Stimulated activated CD4-positive, alpha-beta T cell treated with anti-CD3 and anti-CD28 coated beads, Interleukin-15, amount 100 ng/mL, for 24 hours (primary cell): ENCODE measurements at regions not wholly inside any gene's neighbourhood (a gene's known extent, or its start where the extent isn't known, plus 50 kb on each side); places are given as distances from the start of the nearest gene placed in this dataset.
"Not testable (repeated sequence)": the region's sequence is repeated elsewhere in the genome, so short reads cannot be mapped to it uniquely, and the experiment has no call there.

Experiments used
- DNase-seq: peaks from one replicate; pipeline ENCODE4 v3.0.0-alpha.2; 2020

DNA sequence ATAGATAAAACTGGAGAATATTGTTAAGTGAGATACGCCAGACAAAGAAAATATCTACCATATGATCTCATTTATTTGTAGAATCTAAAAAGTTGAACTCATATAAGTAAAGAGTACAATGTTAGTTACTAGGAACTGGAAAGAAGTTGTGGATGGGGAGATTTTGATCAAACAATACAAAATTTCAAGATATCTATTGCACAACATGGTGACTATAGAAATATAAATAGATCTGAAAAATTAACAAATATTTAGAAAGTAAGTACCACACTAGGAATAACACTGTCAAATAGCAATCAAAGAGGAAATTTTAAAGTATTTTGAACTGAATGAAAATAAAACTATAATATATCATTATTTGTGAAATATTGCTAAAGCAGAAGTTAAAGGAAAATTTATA is 437.2 kb downstream of the AASDHPPT start:
- DNase-seq, result no peak

GRCh38 chr11:106517426-106517825 is 440.0 kb downstream of the AASDHPPT start:
- no peak for DNase-seq

DNA sequence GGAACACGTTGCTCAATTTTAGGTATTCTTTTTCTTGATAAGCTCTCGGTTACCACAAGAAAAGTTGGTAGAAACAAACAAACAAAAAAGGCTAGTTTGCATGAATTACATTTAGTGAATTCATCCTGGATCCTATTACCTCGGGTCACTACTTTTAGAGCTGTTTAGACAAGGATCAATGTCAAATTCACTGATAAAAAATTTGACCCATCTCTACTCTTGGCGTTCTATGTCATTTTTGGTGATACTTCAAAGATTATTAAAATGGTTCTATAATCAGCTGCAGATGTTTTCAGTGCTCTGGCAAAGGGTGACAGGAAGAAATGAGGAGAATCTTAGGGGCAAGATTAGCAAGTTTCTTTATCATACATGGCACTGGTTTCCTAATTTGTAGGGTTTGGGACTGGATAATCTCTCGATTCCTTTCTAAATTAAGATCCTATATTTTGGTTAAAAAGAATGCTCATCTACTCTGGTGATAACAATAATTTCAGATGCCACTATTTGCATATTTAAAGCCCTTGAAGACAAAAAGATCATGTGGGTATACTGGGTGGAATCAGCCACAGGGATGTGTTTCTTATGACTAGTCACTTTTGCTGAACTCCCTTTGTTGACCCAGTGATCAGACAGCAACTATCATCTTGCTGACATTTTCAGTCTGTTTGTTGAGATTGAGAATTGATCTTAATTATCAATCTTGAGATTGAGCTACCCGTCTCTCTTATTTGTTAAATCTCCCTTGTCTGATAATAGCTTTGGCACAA is 442.9 kb downstream of the AASDHPPT start:
- DNase-seq, result no peak

DNA sequence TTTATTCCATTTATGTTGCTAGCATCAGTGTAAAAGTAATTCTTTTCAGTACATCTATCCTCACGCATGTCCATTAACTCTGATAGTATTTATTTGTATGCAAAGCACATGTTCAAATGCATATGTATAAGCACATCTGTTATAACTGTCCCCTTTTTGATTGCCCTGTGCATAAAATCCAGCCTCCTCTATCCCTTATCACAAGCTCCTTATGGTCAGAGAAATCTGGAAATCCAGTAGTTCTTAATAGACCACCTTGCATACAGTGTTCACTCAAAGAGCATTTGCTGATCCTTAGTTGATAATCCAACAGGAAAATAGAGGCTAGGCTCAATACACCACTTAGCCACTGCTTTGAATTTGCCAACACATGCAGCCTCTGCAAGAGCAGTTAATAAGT is 443.5 kb downstream of the AASDHPPT start:
- DNase-seq, result no peak

- DNase-seq, result no peak
These were observed 445.7 kb downstream of the AASDHPPT start for GRCh38 chr11:106523171-106523570.

DNA sequence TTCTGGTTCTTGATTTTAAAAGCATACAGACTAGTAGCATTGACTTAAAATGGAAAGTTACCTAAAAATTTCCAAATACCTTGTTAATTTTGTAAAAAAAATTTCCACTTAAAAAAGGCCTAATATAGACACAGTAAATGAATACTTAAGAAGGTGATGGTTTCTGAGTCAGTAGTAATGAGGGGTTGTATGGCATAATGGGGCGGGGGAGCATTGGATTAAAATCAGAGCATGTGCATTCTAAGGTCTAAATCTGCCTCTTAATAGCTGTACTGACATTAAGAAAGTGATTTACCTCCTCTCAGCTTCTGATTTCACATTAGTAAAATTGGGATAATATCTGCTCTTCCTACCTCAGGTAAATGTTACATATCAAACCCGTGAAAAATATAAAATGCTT is 446.5 kb downstream of the AASDHPPT start:
- DNase-seq, result no peak

DNA sequence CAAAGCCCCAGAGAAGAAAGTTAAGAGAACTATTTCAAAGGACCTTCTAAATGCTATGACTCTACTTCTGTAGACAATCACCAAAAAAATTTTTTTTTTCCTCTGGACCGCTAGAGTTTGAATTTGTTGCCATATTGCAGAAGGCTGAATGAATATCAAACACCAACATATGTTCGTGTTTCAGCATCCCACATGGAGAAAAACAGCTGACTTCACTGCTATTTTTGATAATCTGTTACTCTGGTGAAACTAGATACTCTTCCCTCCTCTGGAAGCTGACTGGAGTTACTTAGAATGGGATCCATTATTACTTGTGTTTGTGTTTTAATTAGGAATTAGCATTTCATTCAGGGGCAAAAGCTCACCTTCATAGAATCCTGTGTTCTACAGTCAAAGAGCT is 447.0 kb downstream of the AASDHPPT start:
- no peak for DNase-seq

GRCh38 chr11:106531648-106532047 is 454.2 kb downstream of the AASDHPPT start:
- not testable (repeated sequence) for DNase-seq

DNA sequence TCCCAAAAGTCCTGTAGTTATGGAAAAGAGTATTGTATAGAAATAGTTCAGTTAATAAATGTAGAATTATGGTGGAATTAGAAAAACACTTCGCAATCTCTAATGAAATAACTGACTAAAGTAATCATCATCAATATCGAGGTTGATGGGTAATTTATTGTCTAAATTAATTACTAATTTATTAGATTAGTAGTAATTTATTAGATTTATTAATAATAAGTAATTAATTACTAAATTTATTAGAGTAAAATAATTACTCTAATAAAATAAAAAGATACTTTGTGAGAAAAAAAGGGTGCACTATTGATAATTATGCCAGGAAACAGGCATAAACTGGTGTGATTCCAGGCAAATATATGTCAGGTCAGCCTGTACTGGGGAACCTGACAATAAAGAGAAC is 455.6 kb downstream of the AASDHPPT start:
- DNase-seq, result no peak

DNA sequence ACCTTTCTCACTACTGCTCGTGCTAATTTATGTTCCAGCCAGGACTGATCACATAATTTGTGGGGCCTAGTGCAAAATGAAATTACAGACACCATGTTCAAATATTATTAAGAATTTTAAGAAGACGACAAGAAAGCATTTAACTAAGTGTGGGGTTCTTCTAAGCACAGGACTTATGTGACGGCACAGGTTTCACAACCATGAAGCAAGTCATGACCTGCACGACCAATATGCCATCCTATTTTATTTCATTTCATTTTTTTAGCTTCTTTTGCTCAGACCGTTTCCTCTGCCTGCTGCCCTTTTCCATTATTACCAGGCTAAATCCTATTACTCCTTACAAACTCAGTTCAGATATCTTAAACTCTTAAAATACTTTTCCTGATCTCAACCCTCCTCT is 462.5 kb downstream of the AASDHPPT start:
- no peak for DNase-seq

- no peak for DNase-seq
These were observed 469.9 kb downstream of the GUCY1A2 start for GRCh38 chr11:106548406-106548805.

DNA sequence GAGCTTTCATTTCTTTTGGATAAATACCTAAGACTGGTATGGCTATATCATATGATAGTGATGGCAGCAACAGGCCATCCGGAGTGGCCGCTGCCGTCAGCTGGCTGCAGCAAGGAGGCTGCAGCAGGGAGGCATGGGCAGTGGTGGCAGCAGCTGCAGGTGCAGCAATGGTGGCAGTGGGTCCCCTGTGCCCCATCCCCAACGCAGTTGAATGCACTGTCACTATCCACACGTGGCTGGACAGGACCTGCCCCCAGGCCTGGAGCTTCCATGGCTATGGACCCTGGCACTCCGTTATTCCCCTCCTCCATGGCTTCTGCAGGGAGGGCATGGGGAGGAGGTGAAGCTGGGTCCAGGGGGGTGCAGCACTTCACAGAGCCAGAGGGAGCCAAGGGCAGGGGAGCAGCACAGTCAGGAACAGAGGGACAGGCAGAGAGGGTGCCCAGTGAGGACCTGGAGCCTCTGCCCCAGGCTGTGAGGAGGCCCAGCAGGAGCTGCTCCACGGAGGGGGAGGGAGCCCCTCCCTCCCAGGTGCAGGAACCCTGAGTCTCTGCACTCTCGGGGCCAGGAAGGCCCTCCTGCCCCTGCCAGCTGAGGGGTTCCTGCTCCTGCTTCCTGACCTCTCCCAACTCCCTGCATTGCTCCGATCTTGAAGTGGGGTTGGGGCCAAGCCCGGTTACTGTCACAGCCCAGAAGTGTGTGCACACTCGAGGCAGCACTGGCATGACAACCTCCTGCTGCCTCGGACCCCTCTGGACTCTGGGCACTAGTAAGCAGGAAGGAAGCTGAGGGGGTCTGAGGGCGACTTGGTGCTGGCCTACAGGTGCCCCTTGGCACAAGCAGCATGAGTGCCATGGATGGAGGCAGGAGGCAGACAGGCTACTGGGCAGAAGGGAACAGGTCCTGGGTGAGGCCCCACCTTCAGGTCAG is 466.3 kb downstream of the GUCY1A2 start:
- no peak for DNase-seq

GRCh38 chr11:106552694-106553203 is 465.5 kb downstream of the GUCY1A2 start:
- DNase-seq, result no peak

DNA sequence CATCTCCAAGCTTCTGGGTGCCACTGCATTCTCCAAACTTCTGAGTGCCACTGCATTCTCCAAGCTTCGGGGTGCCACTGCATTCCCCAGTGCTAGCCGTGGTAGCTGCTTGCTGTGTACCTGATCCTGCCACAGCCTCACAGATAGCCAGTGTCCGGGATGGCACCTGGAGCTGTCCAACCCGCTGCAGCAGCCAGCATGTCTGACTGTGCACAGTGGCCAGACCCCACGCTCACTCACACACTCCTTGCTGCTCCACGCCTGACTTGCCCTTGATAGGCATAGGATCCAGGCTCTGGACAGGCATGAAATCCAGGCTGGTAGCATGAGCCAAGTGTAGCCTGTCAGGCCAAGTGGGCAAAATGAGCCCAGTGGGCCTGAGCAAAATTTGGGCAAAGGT is 465.0 kb downstream of the GUCY1A2 start:
- DNase-seq, result no peak

GRCh38 chr11:106555566-106556250 is 462.6 kb downstream of the GUCY1A2 start:
- not testable (repeated sequence) for DNase-seq

- no peak for DNase-seq
These were observed 452.9 kb downstream of the GUCY1A2 start for GRCh38 chr11:106565326-106565725.

GRCh38 chr11:106568632-106569031 is 449.6 kb downstream of the GUCY1A2 start:
- DNase-seq, result no peak

GRCh38 chr11:106577384-106577783 is 440.9 kb downstream of the GUCY1A2 start:
- not testable (repeated sequence) for DNase-seq

DNA sequence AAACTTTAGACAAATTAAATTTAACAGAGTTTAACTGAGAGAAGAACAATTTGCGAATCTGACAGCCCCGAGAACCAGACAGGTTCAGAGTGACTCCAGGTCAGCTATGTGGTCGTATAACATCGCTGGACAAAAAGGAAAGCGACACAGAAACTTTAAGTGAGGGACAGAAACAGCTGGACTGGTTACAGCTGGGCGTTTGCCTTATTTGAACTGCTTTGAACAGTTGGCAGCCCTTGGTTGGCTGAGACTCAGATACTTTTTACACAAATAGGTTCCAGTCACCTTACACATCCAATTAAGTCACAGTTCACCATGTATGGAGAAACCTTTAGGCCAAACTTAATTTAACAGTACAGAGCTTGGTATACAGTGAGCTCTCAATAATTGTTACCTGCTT is 436.9 kb downstream of the GUCY1A2 start:
- no peak for DNase-seq

GRCh38 chr11:106585061-106585460 is 433.2 kb downstream of the GUCY1A2 start:
- DNase-seq, result no peak

GRCh38 chr11:106594751-106595351 is 423.4 kb downstream of the GUCY1A2 start:
- DNase-seq, result no peak

GRCh38 chr11:106601684-106602297 is 416.5 kb downstream of the GUCY1A2 start:
- DNase-seq, result no peak
